Activated T-helper 2 cell treated with anti-CD3 and anti-CD28 coated beads, Interferon-gamma antibody, Interleukin-2, Interleukin-4, amounts not matched to agents 10 μg/mL and 5 μg/mL and 100 μg/mL, durations not matched to agents 14 hours and 24 hours and 36 hours (primary cell): ENCODE measurements at regions not wholly inside any gene's neighbourhood (a gene's known extent, or its start where the extent isn't known, plus 50 kb on each side); places are given as distances from the start of the nearest gene placed in this dataset.
A peak's percentile ranks its signal among the peaks of the same experiment; 100 is the strongest.

Experiments used
- DNase-seq: peaks from one replicate; pipeline ENCODE4 v3.0.0; 2021; ENCODE audit warnings: low spot score
- H3K27ac Mint-ChIP-seq: one replicate; pipeline ENCODE4 v1.8.0; 2021; ENCODE audit warnings: mixed read lengths
- H3K27me3 Mint-ChIP-seq: one replicate; pipeline ENCODE4 v1.8.0; 2021; ENCODE audit warnings: low read depth, mixed read lengths
- H3K36me3 Mint-ChIP-seq: one replicate; pipeline ENCODE4 v1.8.0; 2021; ENCODE audit warnings: low read depth, mixed read lengths
- H3K4me1 Mint-ChIP-seq: one replicate; pipeline ENCODE4 v1.8.0; 2021; ENCODE audit warnings: low read depth, mixed read lengths
- H3K4me3 Mint-ChIP-seq: one replicate; pipeline ENCODE4 v1.8.0; 2021; ENCODE audit warnings: low read depth, mild to moderate bottlenecking, moderate library complexity, mixed read lengths
- H3K9me3 Mint-ChIP-seq: one replicate; pipeline ENCODE4 v1.8.0; 2021; ENCODE audit warnings: mixed read lengths
- intact Hi-C: fragments of 100-400 bp; cut with micrococcal nuclease; formaldehyde crosslinking; loops from one replicate; pipeline ENCODE4 v1.15.1; 2023

DNA sequence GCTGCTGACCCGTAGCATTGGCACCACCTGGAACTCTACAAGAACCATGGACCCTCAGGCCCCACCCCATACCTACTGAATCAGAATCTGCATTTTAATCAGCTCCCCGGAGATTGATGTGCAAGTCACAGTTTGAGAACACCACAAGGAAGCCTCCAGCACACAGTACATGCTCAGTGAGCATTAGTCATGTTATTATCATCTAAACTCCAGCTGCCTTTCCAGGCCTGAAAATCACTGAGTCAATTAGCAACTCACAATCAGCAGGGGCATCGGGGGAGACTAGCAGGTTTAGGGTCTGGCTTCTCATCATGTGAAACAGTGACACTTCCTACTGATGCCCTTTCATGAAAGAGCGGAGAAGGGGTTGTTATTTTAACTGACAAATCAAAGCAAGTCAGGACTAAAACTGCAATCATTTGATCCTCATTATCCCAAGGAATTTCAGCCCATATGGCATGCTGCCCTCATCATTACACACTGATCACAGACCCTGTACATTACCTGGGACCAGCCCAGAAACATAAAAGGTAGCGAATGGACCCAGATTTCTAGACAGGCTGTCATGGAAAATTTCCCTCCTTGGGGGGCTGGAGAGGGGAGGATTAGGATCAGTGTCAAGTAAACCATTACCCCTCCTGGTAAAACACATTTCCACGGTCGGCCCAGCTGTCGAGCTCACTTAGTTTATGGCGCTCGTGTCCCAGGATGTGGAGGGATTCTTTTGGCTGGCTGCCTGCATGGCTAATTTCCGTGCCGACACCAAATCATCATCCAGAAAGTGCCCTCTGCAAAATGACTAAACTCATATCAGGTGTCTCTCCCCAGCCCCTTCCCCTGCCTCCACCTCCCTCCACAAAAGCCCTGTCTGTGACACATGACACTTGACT lies 122.8 kb downstream of the PRLHR start:
- H3K27me3 Mint-ChIP-seq, result peaks cover 1% of the 10 kb centered on the region
- no peak overlapping the region for H3K27ac Mint-ChIP-seq
- DNase-seq, result no peak
- intact Hi-C loops, result no loop called here
- no peaks in the 10 kb centered on the region for H3K9me3 Mint-ChIP-seq
- H3K4me1 Mint-ChIP-seq, result no peaks in the 10 kb centered on the region
- no peaks in the 10 kb centered on the region for H3K36me3 Mint-ChIP-seq
- H3K4me3 Mint-ChIP-seq, result no peak overlapping the region

DNA sequence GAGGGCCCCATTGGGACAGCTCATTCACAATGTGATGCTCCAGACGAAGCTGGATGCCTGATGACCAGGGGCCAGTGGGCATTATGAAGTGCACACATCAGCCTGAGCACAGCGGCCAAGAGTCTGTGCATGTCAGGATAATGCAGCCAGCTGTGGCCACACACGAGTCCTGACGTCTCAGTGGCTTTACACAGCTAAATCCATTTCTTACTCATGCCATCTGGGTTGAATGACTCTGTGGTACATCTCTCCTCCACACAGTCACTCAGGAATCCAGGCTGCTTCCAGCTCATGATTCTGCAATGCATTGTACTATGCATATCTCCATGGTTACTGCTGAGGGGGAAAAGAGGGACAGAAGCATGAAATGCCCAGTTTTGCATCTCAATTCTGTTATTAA lies 123.6 kb downstream of the PRLHR start:
- H3K4me3 Mint-ChIP-seq, result no peak overlapping the region
- intact Hi-C loops, result no loop called here
- no peaks in the 10 kb centered on the region for H3K4me1 Mint-ChIP-seq
- no peak for DNase-seq
- H3K9me3 Mint-ChIP-seq, result no peaks in the 10 kb centered on the region
- H3K36me3 Mint-ChIP-seq, result no peaks in the 10 kb centered on the region
- peaks cover 1% of the 10 kb centered on the region for H3K27me3 Mint-ChIP-seq
- no peak overlapping the region for H3K27ac Mint-ChIP-seq

DNA sequence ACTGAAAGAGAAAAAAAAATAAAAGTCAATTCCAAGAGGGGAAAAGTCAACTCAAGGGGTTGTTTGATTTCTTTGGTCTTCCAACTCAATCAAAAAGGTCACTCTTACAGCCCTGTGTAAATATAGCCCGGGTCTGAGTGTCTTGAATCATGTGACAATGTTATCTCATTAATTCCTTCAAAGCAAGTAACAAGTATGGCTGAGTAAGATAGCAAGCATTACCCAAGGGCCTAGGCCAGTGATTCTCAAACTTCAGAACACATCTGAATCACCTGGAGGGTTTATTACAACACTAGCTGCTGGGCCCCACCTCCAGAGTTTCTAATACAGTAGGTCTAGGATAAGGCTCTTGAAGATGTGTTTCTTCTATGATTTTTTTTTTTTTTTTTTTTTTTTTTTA lies 125.0 kb downstream of the PRLHR start:
- peaks cover 1% of the 10 kb centered on the region for H3K27me3 Mint-ChIP-seq
- DNase-seq, result no peak
- H3K36me3 Mint-ChIP-seq, result no peaks in the 10 kb centered on the region
- H3K27ac Mint-ChIP-seq, result no peak overlapping the region
- H3K4me1 Mint-ChIP-seq, result no peaks in the 10 kb centered on the region
- no peak overlapping the region for H3K4me3 Mint-ChIP-seq
- H3K9me3 Mint-ChIP-seq, result no peaks in the 10 kb centered on the region
- intact Hi-C loops, result no loop called here

DNA sequence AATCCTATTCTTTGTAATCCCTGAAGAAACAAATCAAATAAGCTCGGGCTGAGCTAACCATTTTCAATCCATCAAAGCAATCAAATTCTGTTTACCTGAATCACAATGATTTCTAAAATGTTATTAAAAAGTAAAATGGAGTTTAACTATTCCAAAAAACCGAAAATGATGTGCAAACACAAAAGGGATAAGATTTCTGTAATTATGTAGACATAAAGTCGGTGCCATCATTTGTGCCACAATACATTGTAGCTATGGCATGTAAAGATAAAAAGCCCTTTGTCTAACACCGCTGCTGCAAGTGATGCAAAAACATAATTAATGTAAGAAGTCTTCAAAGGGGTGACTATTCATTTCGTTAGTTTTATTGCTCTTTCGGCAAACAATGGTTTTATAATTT lies 125.1 kb upstream of the FAM204A start:
- Mint-ChIP-seq H3K9me3 (no peaks in the 10 kb centered on the region), H3K4me1 (no peaks in the 10 kb centered on the region), H3K27me3 (peaks cover 5% of the 10 kb centered on the region), H3K36me3 (no peaks in the 10 kb centered on the region), H3K4me3 (no peak overlapping the region), H3K27ac (no peak overlapping the region)
- intact Hi-C loops, result no loop called here
- DNase-seq, result no peak

DNA sequence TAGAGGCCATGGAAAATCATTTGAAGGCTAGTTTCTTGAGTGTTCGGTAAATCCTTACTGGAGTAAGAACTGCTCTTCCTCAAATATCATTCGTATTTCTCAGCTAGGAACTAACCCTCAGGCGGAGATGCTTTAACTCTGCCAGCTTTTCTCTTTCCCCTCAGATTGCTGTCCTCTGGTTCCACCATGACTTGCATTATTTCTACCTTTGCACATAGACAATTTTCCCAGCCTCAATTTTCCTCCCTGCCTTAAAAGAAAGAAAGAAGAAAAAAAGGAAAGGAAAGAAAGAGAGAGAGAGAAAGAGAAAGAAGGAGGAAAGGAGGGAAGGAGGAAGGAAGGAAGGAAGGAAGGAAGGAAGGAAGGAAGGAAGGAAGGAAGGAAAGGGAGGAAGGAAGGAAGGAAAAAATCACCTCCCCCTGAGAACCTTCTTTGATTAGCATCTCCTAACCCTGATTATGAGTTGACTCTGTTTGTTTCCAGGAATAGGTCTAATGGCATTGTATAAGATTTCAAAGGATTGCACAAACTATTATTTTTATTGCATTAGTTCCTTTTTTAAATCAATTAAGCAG lies 123.3 kb upstream of the FAM204A start:
- DNase-seq, result no peak
- no peaks in the 10 kb centered on the region for H3K36me3 Mint-ChIP-seq
- intact Hi-C loops, result no loop called here
- peaks cover 6% of the 10 kb centered on the region for H3K27me3 Mint-ChIP-seq
- H3K27ac Mint-ChIP-seq, result no peak overlapping the region
- no peak overlapping the region for H3K4me3 Mint-ChIP-seq
- no peaks in the 10 kb centered on the region for H3K9me3 Mint-ChIP-seq
- H3K4me1 Mint-ChIP-seq, result no peaks in the 10 kb centered on the region

DNA sequence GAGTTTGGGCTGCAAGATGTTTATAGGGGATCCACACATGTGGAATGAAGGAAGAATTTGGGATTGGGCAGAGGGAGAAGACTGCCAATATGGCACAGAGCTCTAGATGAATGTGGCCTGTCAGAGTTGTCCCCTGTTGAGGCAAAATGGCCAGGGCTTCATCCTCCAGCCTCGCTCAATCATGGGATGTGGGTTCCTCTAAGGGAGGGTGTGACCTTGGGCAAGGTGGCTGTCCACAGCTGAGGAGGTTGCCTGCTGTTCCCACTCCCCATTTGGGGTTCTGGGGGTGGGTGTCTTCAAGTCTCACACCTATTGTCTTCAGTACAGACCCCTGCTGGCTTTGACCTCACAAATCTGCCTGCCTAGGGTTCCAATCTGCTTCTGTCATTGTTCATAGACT lies 121.6 kb upstream of the FAM204A start:
- Mint-ChIP-seq H3K4me1 (no peaks in the 10 kb centered on the region), H3K27me3 (peaks cover 14% of the 10 kb centered on the region)
- intact Hi-C loops, result no loop called here

DNA sequence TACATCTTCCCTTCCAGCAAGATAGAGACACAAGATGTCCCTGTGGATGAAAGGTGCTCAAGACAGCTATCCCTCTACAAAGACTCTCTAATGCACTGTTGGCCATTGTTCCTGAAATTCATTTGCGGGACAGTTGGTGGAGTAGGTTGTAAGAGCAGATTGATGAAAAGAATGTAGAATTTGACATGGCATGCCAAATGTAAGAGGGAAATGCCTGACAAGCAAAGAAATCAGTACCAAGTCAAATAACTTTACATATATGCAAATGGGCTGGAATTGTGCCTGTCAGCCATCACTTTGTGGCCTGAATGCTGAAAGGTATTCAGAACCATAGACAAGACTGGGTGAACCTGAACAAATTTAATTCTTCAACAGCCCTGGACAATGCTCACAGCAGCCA lies 120.3 kb upstream of the FAM204A start:
- H3K9me3 Mint-ChIP-seq, result no peaks in the 10 kb centered on the region
- no peak for DNase-seq
- no peak overlapping the region for H3K27ac Mint-ChIP-seq
- H3K4me3 Mint-ChIP-seq, result no peak overlapping the region
- intact Hi-C loops, result no loop called here
- H3K36me3 Mint-ChIP-seq, result no peaks in the 10 kb centered on the region
- H3K4me1 Mint-ChIP-seq, result no peaks in the 10 kb centered on the region
- H3K27me3 Mint-ChIP-seq, result peaks cover 16% of the 10 kb centered on the region

More for the DNA sequence above, 121.6 kb upstream of the FAM204A start:
- Mint-ChIP-seq H3K9me3 (no peaks in the 10 kb centered on the region), H3K36me3 (no peaks in the 10 kb centered on the region), H3K4me3 (no peak overlapping the region), H3K27ac (no peak overlapping the region)
- no peak for DNase-seq

DNA sequence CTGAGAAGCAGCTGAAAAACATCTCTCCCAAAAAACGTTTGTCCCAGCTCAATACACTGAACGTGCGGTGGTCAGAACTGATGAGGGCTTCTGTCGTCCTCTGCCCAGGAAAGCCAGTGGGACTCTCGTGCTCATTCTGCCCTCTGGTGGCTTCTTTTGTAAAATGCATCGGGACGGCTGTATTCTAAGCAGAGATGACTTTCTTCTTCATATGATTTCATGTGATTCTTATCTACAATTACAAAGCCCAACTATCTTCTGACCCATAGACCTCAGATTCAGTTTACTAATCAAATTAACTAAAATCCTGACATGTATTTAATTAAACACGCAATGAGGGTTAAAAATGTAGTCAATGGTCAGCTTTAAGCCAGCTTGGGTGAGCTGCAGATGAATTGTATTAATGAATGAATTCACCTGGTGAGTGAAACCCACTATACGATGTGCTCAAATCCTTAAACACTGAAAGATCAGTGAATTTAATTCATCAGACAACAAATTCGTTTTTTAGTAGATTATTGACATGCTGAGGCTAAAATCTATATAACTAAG lies 117.6 kb upstream of the FAM204A start:
- Mint-ChIP-seq H3K36me3 (no peaks in the 10 kb centered on the region), H3K9me3 (no peaks in the 10 kb centered on the region), H3K27me3 (peaks cover 18% of the 10 kb centered on the region), H3K27ac (no peak overlapping the region), H3K4me1 (no peaks in the 10 kb centered on the region), H3K4me3 (no peak overlapping the region)
- peak; percentile 30 for DNase-seq
- intact Hi-C loops, result no loop called here

DNA sequence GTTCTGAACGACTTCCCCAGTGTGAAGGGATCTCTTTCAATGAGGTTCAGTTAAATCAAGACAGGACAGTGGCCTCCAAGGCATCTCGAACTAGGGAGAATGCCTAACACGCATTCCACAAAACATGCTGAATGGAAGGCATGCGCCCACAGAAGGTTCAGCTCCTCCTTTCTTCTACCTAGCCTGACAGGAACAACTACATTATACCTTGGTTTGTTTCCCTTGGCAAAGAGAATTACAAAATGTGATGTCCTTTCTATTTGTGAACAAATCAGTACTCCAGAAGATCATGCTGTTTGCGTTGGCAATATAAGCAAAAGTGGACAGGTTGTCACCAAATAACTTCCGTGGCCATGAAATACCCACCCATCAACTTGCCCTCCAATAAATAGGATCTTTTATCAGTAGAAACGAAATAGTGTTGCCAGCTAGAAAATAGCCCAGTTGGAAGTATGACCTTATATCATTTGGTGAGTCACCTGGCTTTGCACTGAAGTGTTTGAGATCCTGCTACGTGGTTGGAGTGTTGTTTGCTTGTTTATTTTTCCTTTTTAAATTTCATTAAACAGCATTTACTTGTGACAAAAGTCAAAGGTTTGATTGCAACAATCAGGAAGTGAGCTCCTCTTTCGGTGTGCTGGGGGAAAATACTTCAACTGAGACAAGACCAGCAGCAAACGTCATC lies 117.0 kb upstream of the FAM204A start:
- H3K36me3 Mint-ChIP-seq, result no peaks in the 10 kb centered on the region
- no peak for DNase-seq
- peaks cover 17% of the 10 kb centered on the region for H3K27me3 Mint-ChIP-seq
- no peak overlapping the region for H3K27ac Mint-ChIP-seq
- intact Hi-C loops, result no loop called here
- no peaks in the 10 kb centered on the region for H3K9me3 Mint-ChIP-seq
- H3K4me1 Mint-ChIP-seq, result no peaks in the 10 kb centered on the region
- no peak overlapping the region for H3K4me3 Mint-ChIP-seq

DNA sequence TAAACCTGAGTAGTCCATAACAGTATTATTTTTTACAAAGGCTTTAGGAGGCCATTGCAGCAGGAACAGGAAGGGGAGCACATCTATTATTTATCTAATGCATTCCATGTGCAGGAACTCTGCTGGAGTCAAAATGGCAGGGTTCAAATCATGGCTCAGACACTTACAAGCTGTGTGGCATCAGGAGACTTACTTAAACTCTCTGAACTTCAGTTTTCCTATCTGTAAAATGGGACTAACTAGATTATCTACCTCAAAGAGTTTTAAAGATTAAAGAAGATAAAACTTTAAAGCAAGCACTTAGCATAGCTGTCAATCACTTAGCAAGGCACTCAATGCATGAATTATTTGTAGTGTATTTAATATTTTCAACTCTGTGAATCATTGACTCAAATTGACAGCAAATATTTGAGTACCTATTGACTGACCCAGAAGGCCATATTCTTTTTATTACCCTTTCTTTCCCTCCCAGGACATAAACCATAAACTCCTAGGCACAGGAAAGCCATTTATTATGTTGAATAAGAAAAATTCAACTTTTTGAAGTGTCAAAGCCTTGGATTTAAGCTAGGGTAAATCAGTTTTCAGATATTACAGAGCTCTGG lies 115.8 kb upstream of the FAM204A start:
- intact Hi-C loops, result no loop called here
- DNase-seq, result no peak
- Mint-ChIP-seq H3K4me3 (no peak overlapping the region), H3K9me3 (no peaks in the 10 kb centered on the region), H3K27me3 (peaks cover 17% of the 10 kb centered on the region), H3K4me1 (no peaks in the 10 kb centered on the region), H3K36me3 (no peaks in the 10 kb centered on the region), H3K27ac (no peak overlapping the region)

DNA sequence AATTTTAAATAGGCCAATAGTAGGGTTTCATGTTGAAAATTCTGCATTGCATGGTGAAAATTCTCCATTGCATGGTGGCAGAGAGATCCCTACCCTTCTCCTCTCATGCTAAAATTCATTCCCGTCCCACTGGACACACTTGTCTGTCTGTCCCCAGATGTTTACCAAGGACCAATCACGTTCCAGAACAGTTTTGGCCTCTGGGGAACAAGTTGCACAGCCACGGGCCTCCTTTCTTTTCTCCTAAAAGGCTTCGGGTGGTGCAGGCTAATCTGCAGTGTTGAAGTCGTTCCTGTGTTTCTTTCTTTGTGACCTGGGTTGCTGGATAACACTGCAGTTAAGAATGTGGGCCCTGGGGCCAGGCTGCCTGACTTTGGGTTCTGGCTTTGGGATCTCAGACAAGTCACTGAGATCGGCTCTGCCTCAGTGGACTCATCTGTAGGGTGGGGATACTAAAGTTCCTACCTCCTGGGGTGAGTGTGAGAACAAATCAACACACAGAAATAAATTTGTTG lies 113.1 kb upstream of the FAM204A start:
- intact Hi-C loops, result no loop called here
- no peak overlapping the region for H3K27ac Mint-ChIP-seq
- DNase-seq, result no peak
- peaks cover 22% of the 10 kb centered on the region for H3K27me3 Mint-ChIP-seq
- no peaks in the 10 kb centered on the region for H3K9me3 Mint-ChIP-seq
- H3K4me1 Mint-ChIP-seq, result no peaks in the 10 kb centered on the region
- no peak overlapping the region for H3K4me3 Mint-ChIP-seq
- H3K36me3 Mint-ChIP-seq, result no peaks in the 10 kb centered on the region

DNA sequence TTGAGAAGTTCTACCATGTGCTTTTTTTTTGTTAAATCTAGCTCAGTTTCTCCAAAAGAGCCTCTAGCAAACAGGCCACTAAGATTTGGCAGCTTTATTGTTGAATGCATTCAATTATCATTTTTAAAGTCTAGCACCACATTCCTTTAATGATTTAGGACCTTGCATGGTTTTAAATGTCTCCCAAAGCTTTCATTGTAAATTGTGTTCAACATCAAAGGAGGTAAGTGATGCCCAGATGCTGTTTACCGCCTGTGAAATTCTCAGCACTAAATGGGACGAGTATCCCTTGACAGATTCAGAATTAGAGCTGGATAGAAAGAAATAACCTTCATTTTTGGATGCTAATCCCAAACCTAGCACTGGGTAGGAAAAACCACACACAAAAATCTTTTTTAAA lies 112.1 kb upstream of the FAM204A start:
- intact Hi-C loops, result no loop called here
- Mint-ChIP-seq H3K27me3 (peaks cover 24% of the 10 kb centered on the region), H3K36me3 (no peaks in the 10 kb centered on the region), H3K9me3 (no peaks in the 10 kb centered on the region), H3K27ac (no peak overlapping the region), H3K4me1 (no peaks in the 10 kb centered on the region), H3K4me3 (no peak overlapping the region)
- no peak for DNase-seq
